ENCODE measurements at regions not wholly inside any gene's neighbourhood (a gene's known extent, or its start where the extent isn't known, plus 50 kb on each side); places are given as distances from the start of the nearest gene placed in this dataset.

DNA sequence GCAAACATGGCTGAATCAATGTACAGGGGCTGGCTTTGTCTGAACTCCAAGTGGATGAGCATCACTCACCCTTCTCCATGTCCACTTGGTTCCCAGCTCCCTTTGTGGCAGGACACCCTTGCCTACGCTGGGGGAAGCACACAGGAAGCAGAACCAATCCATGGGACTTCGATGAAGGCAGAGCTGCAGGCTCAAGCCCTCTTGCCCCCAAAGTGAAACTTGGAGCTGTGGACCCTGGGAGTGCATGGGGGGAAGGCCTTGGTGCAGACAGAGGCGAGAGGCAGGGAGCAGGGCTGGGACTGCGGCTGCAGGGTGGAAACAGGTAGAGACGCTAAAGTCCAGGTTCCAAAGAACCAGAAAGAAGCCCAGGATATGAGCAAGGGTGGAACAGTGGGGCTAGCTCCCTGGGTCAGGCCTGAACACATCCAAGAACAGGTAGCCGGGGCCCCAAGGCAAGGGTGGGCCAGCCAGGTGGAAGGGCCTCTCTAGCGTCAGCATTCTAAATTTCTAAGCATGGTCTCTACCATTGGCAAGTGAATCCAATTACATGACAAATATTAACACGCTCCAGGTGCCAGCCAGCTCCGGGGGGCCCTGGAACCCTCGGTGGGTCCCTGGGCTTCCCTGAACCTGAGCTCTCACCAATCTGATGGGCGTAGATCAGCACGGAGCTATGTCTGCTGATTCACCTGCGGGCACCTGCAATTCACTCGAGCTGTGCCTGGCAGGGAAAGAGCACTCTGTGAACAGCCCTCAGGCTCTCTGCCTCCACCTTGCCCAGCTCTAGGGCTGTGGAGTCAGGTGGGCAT lies 532.8 kb downstream of the BRD1 start:
- no peak for ATAC-seq
- intact Hi-C loops (cut with micrococcal nuclease), result no loop called here
- H3K4me3 Mint-ChIP-seq, result no peak overlapping the region
- 89% methylated on average over 14 of the region's 14 CpGs for WGBS (ENCODE audit: insufficient coverage)
- TF ChIP-seq CTCF (IDR thresholded peaks at IDR 0.05), result no peak
- DNase-seq, result no peak
- H3K27ac Mint-ChIP-seq, result no peak overlapping the region
- H3K27ac ChIP-seq (ENCODE audit: low read length), result no peak overlapping the region
- peaks cover 3 to 5% of the 10 kb centered on the region in 2 donors for H3K9me3 Mint-ChIP-seq
- no peaks in the 10 kb centered on the region for H3K36me3 ChIP-seq (ENCODE audit: control insufficient read depth, insufficient read depth, low read length)
- H3K9me3 ChIP-seq (ENCODE audit: control insufficient read depth, insufficient read depth, low read length), result peaks cover 5% of the 10 kb centered on the region
- no peaks in the 10 kb centered on the region for H3K4me1 ChIP-seq (ENCODE audit: control insufficient read depth, insufficient read depth, low read length)
- H3K36me3 Mint-ChIP-seq, result no peaks in the 10 kb centered on the region
- no peaks in the 10 kb centered on the region for H3K27me3 ChIP-seq (ENCODE audit: control insufficient read depth, insufficient read depth, low read length)
- H3K4me1 Mint-ChIP-seq, result no peaks in the 10 kb centered on the region
- H3K27me3 Mint-ChIP-seq (ENCODE audit: low read depth in 2 of 2), result no peaks in the 10 kb centered on the region
- H3K4me3 ChIP-seq (ENCODE audit: low read length), result no peak overlapping the region

DNA sequence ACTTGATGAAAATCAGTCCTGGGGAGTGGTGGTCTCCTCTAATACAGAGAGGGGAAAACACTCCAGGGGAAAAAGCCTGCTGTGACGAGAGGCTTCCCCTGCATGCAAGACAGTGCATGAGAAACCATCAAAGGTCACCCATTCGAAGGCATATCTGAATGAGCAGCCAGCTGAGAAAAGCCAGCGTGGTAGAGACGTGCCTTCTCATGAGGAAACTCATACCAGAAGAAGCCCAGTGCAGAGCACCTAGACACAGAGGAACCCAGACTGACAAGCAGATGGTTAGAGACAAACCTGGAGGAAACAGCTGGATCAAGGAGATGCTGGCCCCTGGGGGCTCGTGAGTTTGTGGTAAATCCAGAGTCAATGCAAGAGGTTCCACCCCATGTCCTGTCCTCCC lies 534.8 kb downstream of the BRD1 start:
- TF ChIP-seq CTCF (IDR thresholded peaks at IDR 0.05), result no peak
- H3K4me1 Mint-ChIP-seq, result no peaks in the 10 kb centered on the region
- H3K4me3 Mint-ChIP-seq, result no peak overlapping the region

DNA sequence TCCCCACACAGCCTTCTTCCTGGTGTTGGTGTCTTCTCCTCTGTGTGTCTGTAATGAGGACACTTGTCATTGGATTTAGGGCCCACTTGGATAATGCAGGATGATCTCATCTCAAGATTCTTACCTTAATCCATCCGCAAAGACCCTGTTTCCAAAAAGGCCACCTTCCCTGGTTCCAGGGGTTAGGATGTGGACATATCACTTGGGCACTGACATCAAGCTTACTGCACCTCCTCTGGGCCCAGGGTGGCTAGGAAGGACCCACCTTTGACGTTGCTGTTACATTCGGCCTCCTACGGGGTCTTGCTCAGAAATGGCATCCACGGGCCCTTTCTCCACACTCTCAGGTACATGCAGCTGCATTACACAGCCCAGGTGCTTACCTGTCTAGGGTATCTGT lies 535.9 kb downstream of the BRD1 start:
- peaks cover 5% of the 10 kb centered on the region for H3K9me3 ChIP-seq (ENCODE audit: control insufficient read depth, insufficient read depth, low read length)
- H3K9me3 Mint-ChIP-seq, result peaks cover 3 to 5% of the 10 kb centered on the region in 2 donors
- intact Hi-C loops (cut with micrococcal nuclease), result no loop called here
- TF ChIP-seq CTCF (IDR thresholded peaks at IDR 0.05), result no peak
- H3K36me3 Mint-ChIP-seq, result no peaks in the 10 kb centered on the region
- WGBS (ENCODE audit: insufficient coverage), result 93% methylated on average over 5 of the region's 5 CpGs
- no peak overlapping the region for H3K4me3 ChIP-seq (ENCODE audit: low read length)
- no peak for ATAC-seq
- no peaks in the 10 kb centered on the region for H3K36me3 ChIP-seq (ENCODE audit: control insufficient read depth, insufficient read depth, low read length)
- no peaks in the 10 kb centered on the region for H3K4me1 Mint-ChIP-seq
- no peak overlapping the region for H3K27ac ChIP-seq (ENCODE audit: low read length)
- H3K4me1 ChIP-seq (ENCODE audit: control insufficient read depth, insufficient read depth, low read length), result no peaks in the 10 kb centered on the region
- H3K27me3 Mint-ChIP-seq (ENCODE audit: low read depth in 2 of 2), result peaks cover 2 to 9% of the 10 kb centered on the region in 2 donors
- H3K4me3 Mint-ChIP-seq, result no peak overlapping the region
- DNase-seq, result no peak
- no peak overlapping the region for H3K27ac Mint-ChIP-seq
- H3K27me3 ChIP-seq (ENCODE audit: control insufficient read depth, insufficient read depth, low read length), result no peaks in the 10 kb centered on the region

More for the DNA sequence above, 534.8 kb downstream of the BRD1 start:
- H3K4me1 ChIP-seq (ENCODE audit: control insufficient read depth, insufficient read depth, low read length), result no peaks in the 10 kb centered on the region
- no peak for DNase-seq
- 52% methylated on average over 5 of the region's 5 CpGs for WGBS (ENCODE audit: insufficient coverage)
- no peak overlapping the region for H3K27ac Mint-ChIP-seq
- no peaks in the 10 kb centered on the region for H3K36me3 ChIP-seq (ENCODE audit: control insufficient read depth, insufficient read depth, low read length)
- peaks cover 2 to 9% of the 10 kb centered on the region in 2 donors for H3K27me3 Mint-ChIP-seq (ENCODE audit: low read depth in 2 of 2)
- ATAC-seq, result no peak
- no peaks in the 10 kb centered on the region for H3K27me3 ChIP-seq (ENCODE audit: control insufficient read depth, insufficient read depth, low read length)
- H3K9me3 Mint-ChIP-seq, result peaks cover 3 to 5% of the 10 kb centered on the region in 2 donors
- intact Hi-C loops (cut with micrococcal nuclease), result no loop called here
- no peak overlapping the region for H3K4me3 ChIP-seq (ENCODE audit: low read length)
- no peaks in the 10 kb centered on the region for H3K36me3 Mint-ChIP-seq
- H3K9me3 ChIP-seq (ENCODE audit: control insufficient read depth, insufficient read depth, low read length), result peaks cover 5% of the 10 kb centered on the region
- no peak overlapping the region for H3K27ac ChIP-seq (ENCODE audit: low read length)

DNA sequence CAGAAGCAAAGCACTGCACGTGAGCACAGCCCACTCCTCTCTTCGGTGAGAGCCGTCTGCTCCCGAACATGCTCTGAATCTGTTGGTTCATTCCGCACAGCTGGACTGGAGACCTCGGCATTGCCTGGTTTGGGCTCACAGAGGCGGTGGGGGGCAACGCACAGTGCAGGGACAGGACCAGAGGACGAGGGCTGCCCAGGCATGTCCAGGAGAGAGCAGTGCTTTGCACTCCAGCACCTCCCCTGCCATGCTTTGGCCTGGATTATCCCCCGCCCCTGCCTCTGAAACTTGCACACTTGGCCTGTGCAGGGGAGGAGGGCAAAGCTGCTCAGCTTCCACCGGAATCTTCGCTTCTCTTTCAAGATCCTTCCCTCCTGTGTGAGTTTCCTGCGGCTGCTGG lies 536.5 kb downstream of the BRD1 start:
- WGBS (ENCODE audit: insufficient coverage), result 70% methylated on average over 13 of the region's 13 CpGs
- H3K4me1 ChIP-seq (ENCODE audit: control insufficient read depth, insufficient read depth, low read length), result no peaks in the 10 kb centered on the region
- H3K9me3 ChIP-seq (ENCODE audit: control insufficient read depth, insufficient read depth, low read length), result peaks cover 5% of the 10 kb centered on the region
- no peak for ATAC-seq
- Mint-ChIP-seq H3K27ac (no peak overlapping the region), H3K4me1 (no peaks in the 10 kb centered on the region), H3K9me3 (peaks cover 3 to 5% of the 10 kb centered on the region in 2 donors), H3K4me3 (no peak overlapping the region), H3K27me3 (ENCODE audit: low read depth in 2 of 2) (peaks cover 2 to 9% of the 10 kb centered on the region in 2 donors), H3K36me3 (no peaks in the 10 kb centered on the region)
- no peak overlapping the region for H3K4me3 ChIP-seq (ENCODE audit: low read length)
- H3K27ac ChIP-seq (ENCODE audit: low read length), result no peak overlapping the region
- DNase-seq, result no peak
- H3K36me3 ChIP-seq (ENCODE audit: control insufficient read depth, insufficient read depth, low read length), result no peaks in the 10 kb centered on the region
- no peaks in the 10 kb centered on the region for H3K27me3 ChIP-seq (ENCODE audit: control insufficient read depth, insufficient read depth, low read length)
- no peak for TF ChIP-seq CTCF (IDR thresholded peaks at IDR 0.05)
- intact Hi-C loops (cut with micrococcal nuclease), result no loop called here
